ENCODE measurements at regions not wholly inside any gene's neighbourhood (a gene's known extent, or its start where the extent isn't known, plus 50 kb on each side); places are given as distances from the start of the nearest gene placed in this dataset.

- Histone ChIP-seq H3T11ph (ENCODE audit: low read length) (no peak overlapping the region), H3K79me2 (ENCODE audit: insufficient read depth, low read length) (no peaks in the 10 kb centered on the region), H4K8ac (replicated peaks; ENCODE audit: insufficient read length, low read depth, low read length) (no peak overlapping the region), H2AFZ (ENCODE audit: low read length) (no peak overlapping the region), H2BK120ac (ENCODE audit: low read depth, low read length, poor library complexity, severe bottlenecking) (no peak overlapping the region), H4K20me1 (ENCODE audit: control insufficient read depth, insufficient read depth, insufficient read length) (no peaks in the 10 kb centered on the region), H4K91ac (ENCODE audit: insufficient read length, low read depth, low read length) (no peak overlapping the region), H2AK5ac (ENCODE audit: insufficient read length, low read length) (no peak overlapping the region), H3K79me1 (ENCODE audit: insufficient read depth, low read depth, low read length, poor library complexity, severe bottlenecking) (no peaks in the 10 kb centered on the region), H3K56ac (ENCODE audit: insufficient read length, low read depth, low read length) (no peak overlapping the region), H3K4ac (ENCODE audit: low read depth, low read length) (no peak overlapping the region), H2BK20ac (ENCODE audit: low read depth, low read length, poor library complexity, severe bottlenecking) (no peak overlapping the region), H3K23me2 (ENCODE audit: insufficient read length, low read depth, low read length, poor library complexity, severe bottlenecking) (no peaks in the 10 kb centered on the region), H3K18ac (ENCODE audit: insufficient read length, low read depth, low read length) (no peak overlapping the region), H3K4me1 (ENCODE audit: insufficient read depth, low read length) (no peaks in the 10 kb centered on the region), H3K4me2 (ENCODE audit: insufficient read depth, insufficient read length, low read length) (no peak overlapping the region), H3K14ac (ENCODE audit: insufficient read depth, low read length) (no peak overlapping the region), H3K23ac (ENCODE audit: insufficient read length, low read depth, low read length) (no peak overlapping the region), H2BK15ac (ENCODE audit: low read depth, low read length) (no peak overlapping the region), H3K9me3 (ENCODE audit: control insufficient read depth, low read depth, low read length) (no peaks in the 10 kb centered on the region), H2BK12ac (ENCODE audit: insufficient read length, low read depth, low read length) (no peak overlapping the region), H3K9ac (ENCODE audit: extremely low read depth, insufficient read length, low read length) (no peak overlapping the region), H3K27me3 (ENCODE audit: insufficient read depth, low read length) (no peaks in the 10 kb centered on the region), H2BK5ac (ENCODE audit: insufficient read length, low read length) (no peak overlapping the region), H3K27ac (ENCODE audit: insufficient read length, low read depth, low read length) (no peak overlapping the region), H4K5ac (ENCODE audit: insufficient read length, low read depth, low read length) (no peak overlapping the region)
- H3K4me3 Mint-ChIP-seq, result no peak overlapping the region
- no peak for DNase-seq
- no peaks in the 10 kb centered on the region for H3K36me3 Mint-ChIP-seq (ENCODE audit: insufficient read depth in 1 of 3, low read depth in 3 of 3)
- H3K4me1 Mint-ChIP-seq, result peaks cover 0 to 11% of the 10 kb centered on the region in 2 experiments; a peak in 2 of 4 replicates
- no peaks in the 10 kb centered on the region for H3K9me3 Mint-ChIP-seq
- H3K27me3 Mint-ChIP-seq (ENCODE audit: low read depth), result no peaks in the 10 kb centered on the region
- no peak for TF ChIP-seq CTCF (conservative IDR thresholded peaks at IDR 0.05)
- H3K27ac Mint-ChIP-seq, result no peak overlapping the region
- WGBS (ENCODE audit: extremely low coverage, insufficient read length, low lambda C conversion rate), result no CpG with 5 or more reads among the region's 2 CpGs
Observed at GRCh38 chr18:66994790-66995189, 390.9 kb upstream of the CDH19 start.
